Tibial artery (tissue), 4 donors: ENCODE measurements at regions not wholly inside any gene's neighbourhood (a gene's known extent, or its start where the extent isn't known, plus 50 kb on each side); places are given as distances from the start of the nearest gene placed in this dataset.

Experiments used
- DNase-seq, 2 donors: peaks; one replicate each; pipeline ENCODE4 v3.0.0-alpha.2; 2019
- H3K27ac ChIP-seq, 2 donors: fragments of 200-600 bp; sonication (generic) in 1 of 2; 1 replicate in 1 of 2; 2 replicates in 1 of 2; pipeline ENCODE4 v1.5.1; 2018 to 2019; ENCODE audit warnings: mild to moderate bottlenecking in 1 of 2
- H3K27me3 ChIP-seq, 2 donors: fragments of 200-600 bp; sonication (generic) in 1 of 2; one replicate each; pipeline versions ENCODE4 v1.5.1 to v1.6.0; 2016 to 2019
- H3K36me3 ChIP-seq, 3 donors: fragments of 200-600 bp; sonication (generic) in 2 of 3; one replicate each; pipeline ENCODE4 v1.5.1; 2016 to 2019; ENCODE audit warnings: mild to moderate bottlenecking in 2 of 3
- H3K4me1 ChIP-seq, 4 donors: fragments of 200-600 bp; sonication (generic) in 2 of 4; 1 replicate in 3 of 4; 2 replicates in 1 of 4; pipeline ENCODE4 v1.5.1; 2016 to 2019
- H3K4me3 ChIP-seq, 2 donors: fragments of 200-600 bp; sonication (generic) in 1 of 2; 1 replicate in 1 of 2; 2 replicates in 1 of 2; pipeline ENCODE4 v1.5.1; 2018 to 2019; ENCODE audit warnings: mild to moderate bottlenecking in 2 of 2
- H3K9me3 ChIP-seq, 3 donors: fragments of 200-600 bp; sonication (generic) in 1 of 3; one replicate each; pipeline ENCODE4 v1.5.1; 2016 to 2019
- CTCF ChIP-seq, 2 experiments: fragments of 200-600 bp in 1 of 2; fragments of 450-650 bp in 1 of 2; IDR thresholded peaks; one replicate each; pipeline ENCODE4 v1.5.1; 2017 to 2019; ENCODE audit warnings: antibody characterized with exemption in 2 of 2, mild to moderate bottlenecking in 1 of 2, moderate library complexity in 1 of 2
- intact Hi-C: fragments of 100-400 bp; cut with DNase I; formaldehyde crosslinking; loops from one replicate; pipeline ENCODE4 v1.15.0; 2023; ENCODE audit warnings: low total_unique reads

- no peak for TF ChIP-seq CTCF (IDR thresholded peaks at IDR 0.05)
- no peak overlapping the region for H3K27ac ChIP-seq
- no peaks in the 10 kb centered on the region for H3K27me3 ChIP-seq
- no peaks in the 10 kb centered on the region for H3K4me1 ChIP-seq
- H3K36me3 ChIP-seq: no peaks in the 10 kb centered on the region
- intact Hi-C loops: no loop called here
- no peak for DNase-seq
- H3K4me3 ChIP-seq: no peak overlapping the region
- H3K9me3 ChIP-seq: no peaks in the 10 kb centered on the region
Measured at GRCh38 chr7:136664537-136664936, 203.9 kb upstream of the CHRM2 start.

- intact Hi-C loops: no loop called here
- H3K4me3 ChIP-seq: no peak overlapping the region
- DNase-seq: no peak
- no peaks in the 10 kb centered on the region for H3K9me3 ChIP-seq
- no peaks in the 10 kb centered on the region for H3K27me3 ChIP-seq
- TF ChIP-seq CTCF (IDR thresholded peaks at IDR 0.05): no peak
- H3K36me3 ChIP-seq: no peaks in the 10 kb centered on the region
- H3K4me1 ChIP-seq: no peaks in the 10 kb centered on the region
- H3K27ac ChIP-seq: no peak overlapping the region
Measured at GRCh38 chr7:136657482-136657921, 210.9 kb upstream of the CHRM2 start.

GRCh38 chr7:136656516-136656915, 211.9 kb upstream of the CHRM2 start:
- no peak overlapping the region for H3K4me3 ChIP-seq
- H3K27ac ChIP-seq: no peak overlapping the region
- no peaks in the 10 kb centered on the region for H3K27me3 ChIP-seq
- intact Hi-C loops: no loop called here
- no peak for TF ChIP-seq CTCF (IDR thresholded peaks at IDR 0.05)
- H3K9me3 ChIP-seq: no peaks in the 10 kb centered on the region
- no peaks in the 10 kb centered on the region for H3K4me1 ChIP-seq
- H3K36me3 ChIP-seq: no peaks in the 10 kb centered on the region
- DNase-seq: no peak

- intact Hi-C loops: no loop called here
- no peak for DNase-seq
- Histone ChIP-seq H3K27ac (no peak overlapping the region), H3K27me3 (no peaks in the 10 kb centered on the region), H3K4me1 (no peaks in the 10 kb centered on the region), H3K9me3 (no peaks in the 10 kb centered on the region), H3K4me3 (no peak overlapping the region), H3K36me3 (no peaks in the 10 kb centered on the region)
- TF ChIP-seq CTCF (IDR thresholded peaks at IDR 0.05): no peak
Measured at GRCh38 chr7:136655414-136655813, 213.0 kb upstream of the CHRM2 start.

GRCh38 chr7:136654406-136654805, 214.0 kb upstream of the CHRM2 start:
- Histone ChIP-seq H3K27me3 (no peaks in the 10 kb centered on the region), H3K4me1 (no peaks in the 10 kb centered on the region), H3K36me3 (no peaks in the 10 kb centered on the region), H3K27ac (no peak overlapping the region), H3K9me3 (no peaks in the 10 kb centered on the region), H3K4me3 (no peak overlapping the region)
- intact Hi-C loops: no loop called here
- no peak for TF ChIP-seq CTCF (IDR thresholded peaks at IDR 0.05)
- DNase-seq: no peak
